Esophagus muscularis mucosa (tissue), 4 donors: ENCODE measurements at regions not wholly inside any gene's neighbourhood (a gene's known extent, or its start where the extent isn't known, plus 50 kb on each side); places are given as distances from the start of the nearest gene placed in this dataset.

Source experiments
- DNase-seq: peaks from one replicate; pipeline ENCODE4 v3.0.0-alpha.2; 2017; ENCODE audit errors: extremely low spot score
- H3K27ac ChIP-seq, 4 donors: fragments of 200-600 bp; sonication (generic); replicated peaks in 1 of 4; 1 replicate in 3 of 4; 2 replicates in 1 of 4; pipeline ENCODE4 v1.5.1; 2016 to 2019; ENCODE audit warnings: mild to moderate bottlenecking in 1 of 4
- H3K27me3 ChIP-seq, 4 donors: fragments of 200-600 bp; sonication (generic); one replicate each; pipeline versions ENCODE4 v1.5.1 to v1.6.0; 2016 to 2019
- H3K36me3 ChIP-seq, 4 donors: fragments of 200-600 bp; sonication (generic); one replicate each; pipeline ENCODE4 v1.5.1; 2016 to 2019
- H3K4me1 ChIP-seq, 4 donors: fragments of 200-600 bp; sonication (generic); one replicate each; pipeline ENCODE4 v1.5.1; 2016 to 2019
- H3K4me3 ChIP-seq, 4 donors: fragments of 200-600 bp; sonication (generic); 1 replicate in 2 of 4; 2 replicates in 2 of 4; pipeline ENCODE4 v1.5.1; 2016 to 2019; ENCODE audit warnings: mild to moderate bottlenecking in 4 of 4, moderate library complexity in 1 of 4
- H3K9me3 ChIP-seq, 4 donors: fragments of 200-600 bp; sonication (generic); 1 replicate in 3 of 4; 2 replicates in 1 of 4; pipeline ENCODE4 v1.5.1; 2016 to 2019
- EP300 ChIP-seq: sonication (generic); formaldehyde crosslinking; IDR thresholded peaks from one replicate; pipeline ENCODE4 v1.6.1; 2017; ENCODE audit warnings: antibody characterized with exemption
- POLR2A ChIP-seq: fragments of 450-650 bp; IDR thresholded peaks from one replicate; pipeline ENCODE4 v1.6.1; 2017; ENCODE audit warnings: antibody characterized with exemption, moderate library complexity, mild to moderate bottlenecking, low read depth
- POLR2AphosphoS5 ChIP-seq, 2 donors: sonication (generic); formaldehyde crosslinking; IDR thresholded peaks; one replicate each; pipeline ENCODE4 v1.6.1; 2017; ENCODE audit warnings: antibody characterized with exemption in 2 of 2
- WGBS: methylation state at CpG from one replicate; pipeline ENCODE4 v1.1.5; 2018; 5-methylcytosine and 5-hydroxymethylcytosine counted together
- intact Hi-C: fragments of 100-400 bp; cut with DNase I; formaldehyde crosslinking; loops from one replicate; pipeline ENCODE4 v1.15.1; 2023
- TF ChIP-seq, protein P1 (sequence below), 3 experiments: fragments of 200-600 bp in 2 of 3; fragments of 450-650 bp in 1 of 3; sonication (generic) in 2 of 3; IDR thresholded peaks; one replicate each; pipeline ENCODE4 v1.5.1; 2017 to 2019; ENCODE audit warnings: antibody characterized with exemption in 3 of 3, mild to moderate bottlenecking in 2 of 3, moderate library complexity in 1 of 3

- TF ChIP-seq POLR2AphosphoS5 (IDR thresholded peaks at IDR 0.05) (no peak), POLR2A (no peak)
- Histone ChIP-seq H3K4me1 (no peaks in the 10 kb centered on the region), H3K9me3 (no peaks in the 10 kb centered on the region), H3K27me3 (no peaks in the 10 kb centered on the region), H3K36me3 (no peaks in the 10 kb centered on the region), H3K4me3 (no peak overlapping the region), H3K27ac (no peak overlapping the region)
- intact Hi-C loops = no loop called here
- no peak for DNase-seq
Measured at GRCh38 chr18:38526922-38527321, 961.3 kb upstream of the CELF4 start.

- no peaks in the 10 kb centered on the region for H3K9me3 ChIP-seq
- no peak for DNase-seq
- WGBS = 82% methylated on average over 5 of the region's 5 CpGs
- intact Hi-C loops = no loop called here
- H3K4me3 ChIP-seq = no peak overlapping the region
- H3K36me3 ChIP-seq = no peaks in the 10 kb centered on the region
- H3K4me1 ChIP-seq = peaks cover 0 to 12% (median 10%) of the 10 kb centered on the region in 4 donors
- no peak for TF ChIP-seq POLR2A
- no peak for TF ChIP-seq EP300
- no peak for TF ChIP-seq POLR2AphosphoS5 (IDR thresholded peaks at IDR 0.05)
- TF ChIP-seq, protein P1, sequence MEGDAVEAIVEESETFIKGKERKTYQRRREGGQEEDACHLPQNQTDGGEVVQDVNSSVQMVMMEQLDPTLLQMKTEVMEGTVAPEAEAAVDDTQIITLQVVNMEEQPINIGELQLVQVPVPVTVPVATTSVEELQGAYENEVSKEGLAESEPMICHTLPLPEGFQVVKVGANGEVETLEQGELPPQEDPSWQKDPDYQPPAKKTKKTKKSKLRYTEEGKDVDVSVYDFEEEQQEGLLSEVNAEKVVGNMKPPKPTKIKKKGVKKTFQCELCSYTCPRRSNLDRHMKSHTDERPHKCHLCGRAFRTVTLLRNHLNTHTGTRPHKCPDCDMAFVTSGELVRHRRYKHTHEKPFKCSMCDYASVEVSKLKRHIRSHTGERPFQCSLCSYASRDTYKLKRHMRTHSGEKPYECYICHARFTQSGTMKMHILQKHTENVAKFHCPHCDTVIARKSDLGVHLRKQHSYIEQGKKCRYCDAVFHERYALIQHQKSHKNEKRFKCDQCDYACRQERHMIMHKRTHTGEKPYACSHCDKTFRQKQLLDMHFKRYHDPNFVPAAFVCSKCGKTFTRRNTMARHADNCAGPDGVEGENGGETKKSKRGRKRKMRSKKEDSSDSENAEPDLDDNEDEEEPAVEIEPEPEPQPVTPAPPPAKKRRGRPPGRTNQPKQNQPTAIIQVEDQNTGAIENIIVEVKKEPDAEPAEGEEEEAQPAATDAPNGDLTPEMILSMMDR (IDR thresholded peaks at IDR 0.05) = no peak
- no peak overlapping the region for H3K27ac ChIP-seq
- H3K27me3 ChIP-seq = no peaks in the 10 kb centered on the region
Measured at GRCh38 chr18:38525039-38525438, 959.4 kb upstream of the CELF4 start.

GRCh38 chr18:38520786-38521185, 955.2 kb upstream of the CELF4 start:
- WGBS = 40% methylated on average over 5 of the region's 5 CpGs
- no peak for DNase-seq
- intact Hi-C loops = no loop called here
- H3K4me1 ChIP-seq = peaks cover 0 to 15% (median 12%) of the 10 kb centered on the region in 4 donors
- no peak for TF ChIP-seq EP300
- TF ChIP-seq POLR2A = no peak
- no peak for TF ChIP-seq POLR2AphosphoS5 (IDR thresholded peaks at IDR 0.05)
- TF ChIP-seq, protein P1 (IDR thresholded peaks at IDR 0.05) = no peak
- H3K27me3 ChIP-seq = no peaks in the 10 kb centered on the region
- H3K27ac ChIP-seq = no peak overlapping the region
- H3K9me3 ChIP-seq = no peaks in the 10 kb centered on the region
- no peaks in the 10 kb centered on the region for H3K36me3 ChIP-seq
- no peak overlapping the region for H3K4me3 ChIP-seq

DNA sequence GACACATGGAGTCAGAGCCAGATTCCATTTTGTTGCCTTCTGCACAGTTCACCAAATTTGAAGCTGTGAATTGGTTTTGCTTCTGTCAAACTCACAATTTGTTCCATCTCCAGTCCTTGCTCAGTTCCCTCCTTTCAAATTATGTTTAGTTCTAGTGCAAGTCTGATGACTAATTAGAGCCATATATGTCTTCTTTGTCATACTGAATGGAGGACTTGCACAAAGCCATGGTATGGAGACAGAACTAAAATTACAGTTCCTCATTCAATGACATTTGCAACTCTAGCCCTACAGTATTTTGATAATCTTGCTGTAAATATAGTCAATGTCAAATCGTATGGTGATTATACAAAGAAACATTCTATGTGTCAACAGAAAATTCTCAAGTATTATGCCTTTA, 936.9 kb upstream of the CELF4 start:
- H3K4me1 ChIP-seq = no peaks in the 10 kb centered on the region
- no peaks in the 10 kb centered on the region for H3K9me3 ChIP-seq
- TF ChIP-seq EP300 = no peak
- TF ChIP-seq, protein P1 (IDR thresholded peaks at IDR 0.05) = no peak
- TF ChIP-seq POLR2A = no peak
- TF ChIP-seq POLR2AphosphoS5 (IDR thresholded peaks at IDR 0.05) = no peak
- H3K27me3 ChIP-seq = no peaks in the 10 kb centered on the region
- no peak overlapping the region for H3K27ac ChIP-seq
- H3K36me3 ChIP-seq = no peaks in the 10 kb centered on the region
- no peak for DNase-seq
- intact Hi-C loops = no loop called here
- WGBS = 83% methylated on average over 1 of the region's 1 CpG
- no peak overlapping the region for H3K4me3 ChIP-seq

DNA sequence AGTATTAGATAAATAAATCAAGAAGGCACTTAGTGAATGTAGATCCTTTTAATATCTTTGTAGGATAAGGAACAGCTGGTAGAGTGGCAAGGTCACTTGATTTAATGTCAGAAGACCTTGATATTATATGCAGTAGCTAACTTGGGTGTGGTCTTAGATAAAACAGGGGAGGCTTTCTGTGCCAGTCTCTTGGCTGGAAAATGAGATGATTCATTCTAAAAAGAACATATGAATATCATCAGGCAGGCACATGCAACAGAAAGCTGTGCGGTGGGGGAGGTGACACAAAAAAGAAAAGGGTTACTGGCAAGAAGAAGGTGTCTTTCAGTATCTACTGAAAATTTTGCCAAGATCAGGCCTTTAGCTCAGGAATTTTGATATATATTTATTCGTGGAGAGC, 931.7 kb upstream of the CELF4 start:
- Histone ChIP-seq H3K4me1 (no peaks in the 10 kb centered on the region), H3K36me3 (no peaks in the 10 kb centered on the region), H3K9me3 (no peaks in the 10 kb centered on the region), H3K27ac (no peak overlapping the region), H3K4me3 (no peak overlapping the region), H3K27me3 (no peaks in the 10 kb centered on the region)
- no peak for DNase-seq
- intact Hi-C loops = no loop called here
- TF ChIP-seq POLR2AphosphoS5 (IDR thresholded peaks at IDR 0.05) (no peak), EP300 (no peak)
- TF ChIP-seq, protein P1 (IDR thresholded peaks at IDR 0.05) = no peak
- WGBS = 75% methylated on average over 2 of the region's 2 CpGs
